Fibroblast of the conjunctiva (primary cell): ENCODE measurements at regions not wholly inside any gene's neighbourhood (a gene's known extent, or its start where the extent isn't known, plus 50 kb on each side); places are given as distances from the start of the nearest gene placed in this dataset.
"Not testable (repeated sequence)": the region's sequence is repeated elsewhere in the genome, so short reads cannot be mapped to it uniquely, and the experiment has no call there.

ENCODE experiments used
- DNase-seq: peaks from one replicate; pipeline ENCODE4 v3.0.0-alpha.2; 2010; ENCODE audit warnings: low read depth

DNA sequence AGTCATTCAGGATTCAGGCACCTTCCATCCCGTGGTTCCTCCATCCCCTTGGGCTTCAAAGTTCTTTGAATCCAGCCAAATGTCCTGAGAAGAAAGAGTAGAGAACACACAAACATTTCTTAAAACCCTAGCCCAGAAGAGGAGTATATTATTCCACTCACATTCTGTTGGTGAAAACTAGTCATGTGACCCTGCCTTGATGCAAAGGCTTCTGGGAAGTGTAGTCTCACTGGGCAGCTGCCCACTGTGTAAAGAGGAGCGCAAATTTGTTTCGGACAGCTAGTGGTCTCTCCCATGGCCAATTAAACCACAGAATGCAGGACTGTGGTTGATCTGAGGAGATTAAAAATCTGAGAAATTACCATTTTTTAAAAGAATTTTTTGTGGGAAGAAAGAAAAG, 304.4 kb downstream of the SUCLA2 start:
- DNase-seq: no peak

DNA sequence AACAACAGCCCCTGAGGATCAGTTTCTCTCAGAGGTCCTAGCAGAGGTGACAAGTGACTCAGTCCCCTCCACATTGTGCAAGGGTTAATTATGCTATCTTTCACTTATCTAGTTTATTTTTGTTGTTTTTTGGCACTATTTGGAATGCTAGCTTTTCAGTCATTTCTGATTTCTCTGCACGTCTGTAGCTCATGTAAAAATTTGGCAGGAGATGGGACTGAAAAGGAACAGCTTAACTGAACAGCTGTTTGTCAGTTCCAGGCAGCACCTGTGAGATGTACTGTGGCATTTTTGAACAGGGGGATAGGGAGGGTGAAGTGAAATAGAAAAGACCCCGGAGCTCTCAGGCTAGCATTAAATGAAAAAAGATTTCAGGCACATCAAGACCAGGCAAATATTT, 313.5 kb downstream of the SUCLA2 start:
- no peak for DNase-seq

DNA sequence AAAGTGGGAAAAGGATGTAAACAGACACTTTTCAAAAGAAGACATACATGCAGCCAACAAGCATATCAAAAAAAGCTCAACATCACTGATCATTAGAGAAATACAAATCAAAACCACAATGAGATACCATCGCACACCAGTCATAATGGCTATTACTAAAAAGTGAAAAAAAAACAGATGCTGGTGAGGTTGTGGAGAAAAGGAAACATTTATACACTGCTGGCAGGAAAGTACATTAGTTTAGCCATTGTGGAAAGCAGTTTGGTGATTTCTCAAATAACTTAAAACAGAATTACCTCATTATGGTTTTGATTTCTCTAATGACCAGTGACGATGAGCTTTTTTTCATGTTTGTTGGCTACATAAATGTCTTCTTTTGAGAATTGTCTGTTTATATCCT, 315.9 kb downstream of the SUCLA2 start:
- not testable (repeated sequence) for DNase-seq

DNA sequence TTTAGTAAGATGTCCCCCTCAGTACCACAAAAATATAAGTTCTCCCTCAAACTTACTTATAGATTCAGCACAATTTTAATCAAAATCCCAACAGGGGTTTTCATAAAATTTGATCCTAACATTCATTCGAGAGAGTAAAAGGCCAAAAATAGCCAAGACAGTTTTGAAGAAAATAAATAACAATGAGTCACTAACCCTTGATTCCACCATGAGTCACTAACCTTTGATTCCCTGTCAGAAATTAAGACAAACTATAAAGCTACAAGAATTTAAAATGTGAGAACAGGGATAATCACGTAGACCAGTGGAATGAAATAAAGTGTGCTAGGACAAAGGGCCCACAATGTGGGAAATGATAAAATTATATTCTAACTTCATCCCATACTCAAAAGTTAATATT, 320.3 kb downstream of the SUCLA2 start:
- no peak for DNase-seq

- DNase-seq: no peak
Measured at GRCh38 chr13:47679401-47679800, 321.7 kb downstream of the SUCLA2 start.

DNA sequence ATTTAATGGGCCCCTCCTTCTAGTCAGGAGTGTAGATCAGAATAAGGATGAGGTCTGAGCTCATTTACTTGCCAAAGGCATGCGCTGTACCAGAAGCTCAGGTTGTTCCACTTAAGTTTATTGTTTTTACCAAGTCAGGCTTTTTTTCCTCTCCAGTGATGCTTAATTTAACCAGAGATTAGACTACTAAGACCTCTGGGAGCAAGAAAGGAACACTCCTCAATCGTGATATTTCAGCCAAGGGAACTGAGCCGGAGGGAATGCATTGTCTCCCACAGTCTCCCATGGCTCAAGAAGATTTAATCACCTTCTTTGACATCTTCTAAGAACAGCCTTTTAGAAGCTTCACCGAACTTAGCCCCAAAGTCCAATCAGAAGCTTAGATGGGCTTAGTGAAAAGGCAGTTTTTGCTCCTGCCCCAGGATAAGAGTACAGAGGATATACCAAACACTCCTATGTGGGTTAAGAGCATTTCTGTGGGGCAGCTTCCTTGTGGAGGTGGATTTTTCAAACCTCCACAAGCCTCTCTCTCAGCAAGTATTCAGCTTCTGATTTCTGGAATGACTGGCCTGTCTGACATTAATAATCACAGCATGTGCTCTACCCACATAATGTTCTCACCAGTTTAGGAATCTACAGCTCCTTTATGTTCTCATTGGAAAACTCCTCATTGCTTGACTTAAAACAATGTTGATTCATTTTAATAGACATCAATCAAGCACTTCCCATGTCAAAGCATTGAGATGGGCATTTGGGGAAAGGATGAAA, 322.7 kb downstream of the SUCLA2 start:
- no peak for DNase-seq

DNA sequence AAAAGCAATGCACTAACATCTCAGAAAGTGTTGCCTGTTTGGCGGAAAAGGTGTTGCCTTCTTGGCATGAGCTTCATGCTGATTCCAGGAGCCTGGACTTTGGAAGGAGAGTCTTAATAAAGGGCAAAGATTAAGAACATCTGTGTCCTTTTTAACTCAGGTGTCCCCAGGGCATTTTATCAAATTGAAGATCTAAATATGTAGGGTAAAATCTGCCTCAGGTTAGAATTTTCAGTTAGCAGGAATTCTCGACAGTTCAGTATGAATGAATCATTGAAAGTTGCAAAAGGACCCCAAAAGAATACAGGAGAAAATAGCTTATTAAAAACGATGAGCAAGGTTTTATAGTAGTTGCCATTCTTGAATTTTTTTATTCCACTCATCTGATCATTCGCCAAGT, 325.2 kb downstream of the SUCLA2 start:
- DNase-seq: no peak

DNA sequence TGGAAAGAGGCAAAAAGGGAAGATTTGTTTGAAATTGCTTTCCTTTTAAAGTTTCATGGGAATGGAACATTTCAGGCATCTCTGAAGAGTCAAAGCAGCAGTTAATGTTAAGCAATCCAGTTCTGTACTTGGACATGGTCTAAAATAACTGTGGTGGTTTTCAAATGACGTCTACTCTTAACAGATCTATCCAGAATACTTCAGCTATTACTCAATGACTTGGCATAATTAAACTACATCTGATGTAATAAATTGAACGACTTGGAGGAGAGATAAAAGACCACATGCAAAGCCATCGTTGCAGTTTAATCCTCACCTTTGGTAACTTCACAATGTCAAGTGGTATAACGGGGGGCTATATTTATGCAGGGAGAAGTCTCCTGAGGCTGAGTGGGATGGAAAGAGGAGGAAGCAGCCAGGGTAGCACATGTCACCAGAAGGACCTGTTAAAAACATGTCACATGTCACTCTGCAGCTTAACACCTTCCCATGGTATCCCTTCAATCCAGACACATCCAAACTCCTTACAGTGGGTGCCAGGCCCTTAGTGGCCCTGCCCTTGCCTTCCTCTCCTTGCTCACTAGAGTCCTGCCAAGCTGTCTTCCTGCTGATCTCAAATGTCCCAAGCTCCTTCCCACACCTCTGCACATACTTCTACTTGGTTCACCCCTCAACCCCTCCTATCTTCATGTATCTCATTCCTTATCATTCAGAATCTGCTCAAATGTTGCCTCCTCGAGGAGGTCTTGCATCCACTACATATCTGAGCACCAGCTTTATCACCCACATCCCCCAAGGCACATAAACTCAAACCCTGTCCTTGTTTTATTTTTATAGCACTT, 327.8 kb downstream of the SUCLA2 start:
- DNase-seq: peak; percentile 79

DNA sequence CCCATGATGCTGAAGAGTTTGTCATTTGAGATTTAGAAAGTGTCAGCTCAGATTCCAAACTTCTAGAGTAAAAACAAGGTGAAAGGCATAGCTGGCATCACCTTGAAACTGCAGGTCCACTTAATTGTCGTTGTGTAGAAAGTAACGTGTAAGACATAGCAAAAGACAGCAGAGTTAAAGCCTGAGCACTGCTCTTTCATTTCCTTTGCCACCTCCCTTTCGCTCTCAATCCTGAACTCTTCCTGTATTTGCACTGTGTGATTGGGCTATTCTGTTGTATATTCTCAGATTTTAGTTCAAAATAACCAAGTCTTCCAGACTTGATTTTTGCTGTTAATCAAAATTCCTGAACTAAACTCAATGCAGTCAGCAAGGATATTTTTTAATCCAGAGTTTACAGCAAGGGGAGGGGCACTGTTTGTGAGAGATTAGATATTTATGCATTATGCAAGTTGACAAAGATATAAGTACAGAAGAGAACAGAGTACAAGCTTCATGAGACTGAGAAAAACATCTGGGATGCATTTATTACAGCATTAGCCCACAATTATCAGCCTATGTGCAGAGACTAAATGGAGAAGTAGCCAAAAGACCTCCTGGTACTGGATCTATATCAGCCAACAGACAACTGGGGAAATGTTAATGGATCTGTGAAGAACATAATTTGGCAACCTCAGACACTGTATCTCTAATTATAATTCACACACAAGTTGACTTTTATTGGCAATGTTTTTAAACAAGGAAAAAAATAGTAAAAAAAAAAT, 328.6 kb downstream of the SUCLA2 start:
- peak; percentile 16 for DNase-seq

GRCh38 chr13:47671776-47672175, 329.3 kb downstream of the SUCLA2 start:
- DNase-seq: no peak

DNA sequence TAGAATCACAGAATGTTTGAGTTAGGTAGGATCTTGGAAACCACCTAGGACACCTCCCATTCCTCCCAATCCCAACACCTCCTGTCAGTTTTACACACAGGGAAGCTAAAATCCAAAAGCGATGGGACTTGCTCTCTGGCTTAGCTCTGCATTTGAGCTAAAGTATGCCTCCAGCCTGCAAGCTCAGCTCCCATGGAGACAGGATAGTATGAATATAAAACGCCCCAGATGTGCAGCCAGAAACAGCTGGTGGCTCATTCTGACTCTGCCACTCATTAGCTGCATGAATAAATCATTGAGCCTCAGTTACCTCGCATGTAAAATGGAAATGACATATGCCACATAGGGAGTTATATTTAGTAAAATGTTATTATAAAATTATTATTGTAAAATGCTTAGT, 336.0 kb downstream of the SUCLA2 start:
- no peak for DNase-seq

- DNase-seq: no peak
Measured at GRCh38 chr13:47661076-47661475, 340.0 kb downstream of the SUCLA2 start.

DNA sequence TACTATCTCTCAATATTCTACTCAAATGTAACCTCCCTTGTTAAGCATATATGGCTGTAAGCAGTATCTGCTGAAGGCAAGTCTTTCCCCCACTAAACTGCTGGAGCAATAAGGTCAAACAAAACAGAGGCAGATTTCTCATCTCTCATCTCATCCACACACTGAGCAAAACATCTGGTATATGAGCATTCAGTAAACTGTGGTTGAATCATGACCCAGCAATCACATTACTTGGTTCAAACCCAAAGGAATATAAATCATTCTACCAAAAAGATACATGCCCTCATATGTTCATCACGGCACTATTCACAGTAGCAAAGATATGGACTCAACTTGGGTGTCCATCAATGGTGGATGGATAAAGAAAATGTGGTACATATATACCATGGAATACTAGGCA, 344.4 kb downstream of the SUCLA2 start:
- no peak for DNase-seq

DNA sequence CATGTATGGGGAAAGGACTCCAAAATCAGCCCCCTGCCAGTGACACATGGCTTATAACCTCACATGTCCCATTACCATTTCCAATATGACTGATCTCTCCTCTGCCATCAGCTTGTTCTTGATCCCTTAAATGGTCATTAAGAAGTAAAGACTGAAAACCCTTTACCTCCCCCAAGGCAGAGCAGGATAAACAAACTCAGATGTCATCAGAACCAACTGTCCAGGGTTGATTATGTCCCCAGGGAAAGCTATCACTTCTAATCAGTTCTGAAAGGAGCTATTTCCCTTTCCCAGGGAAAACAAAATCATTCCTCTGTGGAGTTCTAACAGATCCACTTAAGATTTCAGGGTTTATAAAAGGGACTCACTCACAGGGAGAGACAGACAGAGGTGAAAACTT, 350.9 kb downstream of the SUCLA2 start:
- no peak for DNase-seq

DNA sequence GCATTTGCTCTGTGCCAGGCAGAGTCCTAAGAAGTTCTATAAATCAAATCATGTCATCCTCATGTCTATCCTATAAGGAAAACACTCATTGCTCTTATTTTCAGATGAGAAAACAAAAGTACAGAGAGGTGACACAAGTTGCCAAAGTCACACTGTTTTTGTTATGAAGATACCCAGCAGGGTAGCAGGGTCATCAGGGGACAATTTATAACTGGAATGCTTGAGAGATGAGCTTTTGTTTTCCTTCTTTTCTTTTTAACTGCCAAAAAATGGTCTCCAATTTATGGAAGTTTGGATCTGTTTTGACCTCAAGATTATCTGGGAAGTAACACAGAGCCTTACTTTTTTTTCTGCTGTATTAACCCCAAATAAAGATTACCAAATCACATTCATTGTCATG, 354.1 kb downstream of the SUCLA2 start:
- DNase-seq: no peak

GRCh38 chr13:47646298-47646697, 354.8 kb downstream of the SUCLA2 start:
- no peak for DNase-seq

DNA sequence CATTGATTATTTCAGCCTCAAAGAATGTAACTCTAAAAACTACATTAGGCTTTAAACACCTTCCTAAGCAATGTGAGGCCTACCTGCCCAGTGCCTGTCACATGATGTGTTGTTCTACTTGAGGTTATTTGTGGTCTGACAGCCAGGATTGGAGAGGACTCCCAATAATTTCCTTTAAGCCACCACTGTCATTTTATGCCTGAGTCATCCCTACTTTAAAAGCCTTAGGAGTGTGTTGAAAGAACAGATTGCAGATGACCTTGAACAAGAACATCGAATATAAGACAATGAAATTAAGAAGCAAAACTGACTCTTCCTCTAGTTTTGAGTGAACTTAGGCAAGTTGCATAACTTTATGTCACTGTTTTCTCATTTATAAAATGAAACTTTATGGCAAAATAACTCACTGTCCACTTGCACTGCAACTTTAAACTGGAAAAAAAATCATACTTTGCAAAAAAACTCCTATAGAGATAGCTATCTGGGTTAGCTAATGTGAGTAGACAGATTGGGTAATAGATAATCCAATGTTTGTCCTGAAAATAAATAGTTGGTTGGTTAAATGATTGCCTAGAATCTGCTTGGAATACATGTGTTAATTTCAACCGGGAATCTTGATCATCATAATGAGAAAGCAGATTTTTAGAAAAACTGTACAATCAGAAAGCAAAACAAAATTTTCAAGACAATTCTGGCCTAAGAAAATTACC, 361.2 kb downstream of the SUCLA2 start:
- no peak for DNase-seq

GRCh38 chr13:47638627-47639026, 362.4 kb downstream of the SUCLA2 start:
- no peak for DNase-seq

- no peak for DNase-seq
Measured at GRCh38 chr13:47632311-47632710, 368.8 kb downstream of the SUCLA2 start.

GRCh38 chr13:47628666-47629065, 372.4 kb downstream of the SUCLA2 start:
- DNase-seq: no peak

- DNase-seq: no peak
Measured at GRCh38 chr13:47623862-47624261, 377.2 kb downstream of the SUCLA2 start.

DNA sequence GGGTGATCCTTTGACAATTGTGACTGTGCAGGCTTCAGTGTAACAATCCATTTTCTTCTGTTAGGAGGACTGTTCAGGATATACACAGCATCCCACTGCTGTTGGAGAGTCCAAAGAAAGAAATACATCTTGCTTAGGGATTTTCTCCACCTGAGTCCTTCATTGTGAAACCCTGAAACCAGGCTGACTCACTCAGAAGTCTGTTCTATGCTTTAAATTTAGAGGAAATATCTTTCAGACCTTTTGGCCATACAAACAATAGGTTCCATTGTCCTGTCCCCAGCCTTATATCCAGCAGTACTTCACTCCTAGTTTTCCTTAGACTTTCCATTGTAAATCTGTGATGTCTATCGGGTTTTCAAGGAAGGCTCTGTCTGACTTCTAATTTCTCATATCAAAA, 379.1 kb downstream of the SUCLA2 start:
- no peak for DNase-seq
